CD4-positive, alpha-beta memory T cell (primary cell): ENCODE measurements at regions not wholly inside any gene's neighbourhood (a gene's known extent, or its start where the extent isn't known, plus 50 kb on each side); places are given as distances from the start of the nearest gene placed in this dataset.

Experiments
- CTCF ChIA-PET: fragments of 350-600 bp; sonication (Branson Sonifier 250); formaldehyde crosslinking; loops from one replicate; lab custom pipeline; 2021; ENCODE audit warnings: inconsistent platforms; ENCODE audit not compliant: partially characterized antibody; lab: Charles Lee
- POLR2A ChIA-PET: fragments of 350-600 bp; sonication (Branson Sonifier 250); formaldehyde crosslinking; loops from one replicate; lab custom pipeline; 2021; ENCODE audit not compliant: partially characterized antibody; lab: Charles Lee
- DNase-seq, 5 donors: peaks; one replicate each; pipeline versions ENCODE4 v3.0.0 to v3.0.0-alpha.2; 2020 to 2022; ENCODE audit warnings: mixed read lengths in 1 of 5
- H3K27ac ChIP-seq: one replicate; pipeline ENCODE4 v1.7.0; 2013; ENCODE audit warnings: low read depth, low read length
- H3K27me3 ChIP-seq: 2 replicates; pipeline ENCODE4 v1.7.0; 2013; ENCODE audit warnings: mild to moderate bottlenecking, low read length, moderate library complexity; ENCODE audit not compliant: insufficient read depth
- H3K36me3 ChIP-seq: 2 replicates; pipeline ENCODE4 v1.7.0; 2013; ENCODE audit warnings: mild to moderate bottlenecking, low read length, moderate library complexity; ENCODE audit not compliant: insufficient read depth
- H3K4me1 ChIP-seq: 2 replicates; pipeline ENCODE4 v1.7.0; 2013; ENCODE audit warnings: mild to moderate bottlenecking, low read length, moderate library complexity; ENCODE audit not compliant: insufficient read depth
- H3K4me3 ChIP-seq, 2 donors: one replicate each; pipeline ENCODE4 v1.7.0; 2013; ENCODE audit warnings: low read length in 2 of 2, mild to moderate bottlenecking in 1 of 2
- H3K9me3 ChIP-seq, 2 donors: one replicate each; pipeline ENCODE4 v1.7.0; 2013; ENCODE audit warnings: low read length in 2 of 2, control low read depth in 1 of 2; ENCODE audit not compliant: control insufficient read depth in 1 of 2
- H3K27ac Mint-ChIP-seq, 7 donors: one replicate each; pipeline ENCODE4 v1.8.0; 2020 to 2021; ENCODE audit warnings: mixed read lengths in 7 of 7, mild to moderate bottlenecking in 6 of 7, inconsistent platforms in 3 of 7, moderate library complexity in 3 of 7
- H3K27me3 Mint-ChIP-seq, 2 donors: one replicate each; pipeline ENCODE4 v1.8.0; 2020 to 2021; ENCODE audit warnings: mixed read lengths in 2 of 2
- H3K36me3 Mint-ChIP-seq, 2 donors: one replicate each; pipeline ENCODE4 v1.8.0; 2020 to 2021; ENCODE audit warnings: mixed read lengths in 2 of 2, inconsistent platforms in 1 of 2, mild to moderate bottlenecking in 1 of 2
- H3K4me1 Mint-ChIP-seq, 4 donors: one replicate each; pipeline ENCODE4 v1.8.0; 2020 to 2021; ENCODE audit warnings: mixed read lengths in 4 of 4, mild to moderate bottlenecking in 1 of 4
- H3K4me3 Mint-ChIP-seq, 8 donors: one replicate each; pipeline ENCODE4 v1.8.0; 2020 to 2021; ENCODE audit warnings: mixed read lengths in 8 of 8, mild to moderate bottlenecking in 7 of 8, moderate library complexity in 6 of 8, inconsistent platforms in 3 of 8
- H3K9me3 Mint-ChIP-seq, 8 donors: one replicate each; pipeline ENCODE4 v1.8.0; 2020 to 2021; ENCODE audit warnings: mixed read lengths in 8 of 8, mild to moderate bottlenecking in 5 of 8, inconsistent platforms in 3 of 8, moderate library complexity in 1 of 8
- intact Hi-C: fragments of 100-400 bp; cut with micrococcal nuclease; formaldehyde crosslinking; loops from one replicate; pipeline ENCODE4 v1.15.1; 2023

GRCh38 chr20:24203526-24204183, 215.1 kb upstream of the GGTLC1 start:
- no peaks in the 10 kb centered on the region for H3K36me3 Mint-ChIP-seq
- H3K9me3 Mint-ChIP-seq = peaks cover 0 to 9% (median 2%) of the 10 kb centered on the region in 8 donors
- no peaks in the 10 kb centered on the region for H3K4me1 Mint-ChIP-seq
- H3K27ac Mint-ChIP-seq = no peak overlapping the region
- no peaks in the 10 kb centered on the region for H3K4me1 ChIP-seq
- DNase-seq = no peak
- H3K9me3 ChIP-seq = no peaks in the 10 kb centered on the region
- H3K27me3 Mint-ChIP-seq = peaks cover 0 to 3% of the 10 kb centered on the region in 2 donors
- ChIA-PET CTCF (no interaction called here), POLR2A (no interaction called here)
- intact Hi-C loops = no loop called here
- H3K4me3 ChIP-seq = no peak overlapping the region
- H3K4me3 Mint-ChIP-seq = no peak overlapping the region
- no peaks in the 10 kb centered on the region for H3K36me3 ChIP-seq
- no peak overlapping the region for H3K27ac ChIP-seq
- no peaks in the 10 kb centered on the region for H3K27me3 ChIP-seq

DNA sequence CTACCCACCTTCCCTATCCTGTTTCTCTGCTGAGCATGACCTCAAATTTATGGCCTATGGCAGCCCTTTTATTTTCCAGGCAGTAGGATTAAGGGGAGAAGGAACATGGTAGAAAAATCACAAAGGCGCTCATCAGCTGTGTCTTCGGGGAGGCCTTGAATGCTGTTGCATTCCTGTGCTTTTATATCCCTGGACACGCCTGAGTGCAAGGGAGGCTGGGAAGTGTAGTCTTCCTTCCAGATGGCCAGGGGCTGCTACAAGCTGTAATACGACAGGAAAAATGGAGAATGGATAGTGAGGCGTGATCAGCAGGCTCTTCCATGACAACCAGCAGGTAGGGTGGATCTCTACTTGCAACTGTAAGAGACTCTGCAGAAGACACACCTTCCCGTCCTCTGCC, 210.9 kb upstream of the GGTLC1 start:
- intact Hi-C loops = no loop called here
- Mint-ChIP-seq H3K4me1 (no peaks in the 10 kb centered on the region), H3K27ac (no peak overlapping the region), H3K9me3 (no peaks in the 10 kb centered on the region), H3K27me3 (peaks cover 2 to 4% of the 10 kb centered on the region in 2 donors), H3K4me3 (no peak overlapping the region), H3K36me3 (no peaks in the 10 kb centered on the region)
- Histone ChIP-seq H3K4me1 (no peaks in the 10 kb centered on the region), H3K27ac (no peak overlapping the region), H3K36me3 (no peaks in the 10 kb centered on the region), H3K27me3 (no peaks in the 10 kb centered on the region), H3K4me3 (no peak overlapping the region), H3K9me3 (no peaks in the 10 kb centered on the region)
- DNase-seq = no peak
- POLR2A ChIA-PET = no interaction called here
- CTCF ChIA-PET = no interaction called here

DNA sequence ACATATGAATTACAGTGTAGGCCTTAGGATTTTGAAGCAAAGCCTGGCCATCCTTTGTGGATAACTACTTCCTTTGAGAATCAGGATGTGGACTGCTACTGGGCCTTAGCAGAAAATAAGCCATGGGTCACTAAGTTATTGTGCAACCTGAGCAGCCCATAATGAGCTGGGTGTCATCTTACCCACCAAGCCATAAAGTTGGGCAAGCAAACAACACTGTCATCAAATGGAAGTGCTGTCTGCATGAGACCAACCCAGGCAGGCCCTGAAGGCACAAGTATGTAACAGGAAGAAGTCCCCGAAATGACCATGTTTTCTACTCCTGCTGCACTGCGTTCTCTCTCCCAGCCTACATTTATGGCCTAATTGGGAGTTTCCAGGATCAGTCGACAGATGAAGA, 205.6 kb upstream of the GGTLC1 start:
- H3K36me3 ChIP-seq = no peaks in the 10 kb centered on the region
- Mint-ChIP-seq H3K27ac (no peak overlapping the region), H3K27me3 (peaks cover 2% of the 10 kb centered on the region in 2 donors), H3K9me3 (peaks cover 0 to 10% (median 7%) of the 10 kb centered on the region in 8 donors), H3K4me1 (no peaks in the 10 kb centered on the region), H3K4me3 (no peak overlapping the region), H3K36me3 (no peaks in the 10 kb centered on the region)
- no peaks in the 10 kb centered on the region for H3K27me3 ChIP-seq
- intact Hi-C loops = no loop called here
- no peaks in the 10 kb centered on the region for H3K4me1 ChIP-seq
- ChIA-PET POLR2A (no interaction called here), CTCF (no interaction called here)
- H3K4me3 ChIP-seq = no peak overlapping the region
- no peak overlapping the region for H3K27ac ChIP-seq
- DNase-seq = no peak
- no peaks in the 10 kb centered on the region for H3K9me3 ChIP-seq

GRCh38 chr20:24190905-24191304, 202.3 kb upstream of the GGTLC1 start:
- intact Hi-C loops = no loop called here
- CTCF ChIA-PET = no interaction called here

DNA sequence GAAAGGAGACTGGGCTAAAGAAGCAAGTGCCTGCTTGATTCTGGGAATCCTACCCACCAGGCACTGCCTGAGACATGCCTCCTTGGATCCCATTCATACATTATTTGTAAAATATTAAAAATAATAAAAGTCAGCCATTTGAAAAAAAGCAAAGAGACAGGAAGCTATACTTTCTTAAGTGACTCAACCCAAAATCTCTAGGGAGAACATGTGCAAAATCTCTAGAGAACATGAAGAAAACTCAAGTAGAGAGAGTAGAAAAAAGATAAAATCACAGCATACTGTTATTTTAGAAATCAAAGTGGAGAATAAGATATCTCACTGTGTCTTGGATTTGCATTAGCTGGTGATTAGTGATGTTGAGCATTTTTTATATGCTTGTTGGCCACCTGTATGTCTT, 197.2 kb upstream of the GGTLC1 start:
- no peak overlapping the region for H3K27ac ChIP-seq
- POLR2A ChIA-PET = no interaction called here

More at GRCh38 chr20:24190905-24191304, 202.3 kb upstream of the GGTLC1 start:
- Mint-ChIP-seq H3K9me3 (peaks cover 0 to 13% (median 9%) of the 10 kb centered on the region in 8 donors), H3K36me3 (no peaks in the 10 kb centered on the region), H3K4me3 (no peak overlapping the region), H3K4me1 (no peaks in the 10 kb centered on the region), H3K27ac (no peak overlapping the region), H3K27me3 (peaks cover 0 to 4% of the 10 kb centered on the region in 2 donors)
- Histone ChIP-seq H3K27me3 (no peaks in the 10 kb centered on the region), H3K4me3 (no peak overlapping the region), H3K27ac (no peak overlapping the region), H3K9me3 (no peaks in the 10 kb centered on the region), H3K4me1 (no peaks in the 10 kb centered on the region), H3K36me3 (no peaks in the 10 kb centered on the region)
- POLR2A ChIA-PET = no interaction called here
- no peak for DNase-seq

GRCh38 chr20:24181151-24181550, 192.6 kb upstream of the GGTLC1 start:
- no peak for DNase-seq
- H3K27ac Mint-ChIP-seq = no peak overlapping the region
- ChIA-PET POLR2A (no interaction called here), CTCF (no interaction called here)
- Histone ChIP-seq H3K4me1 (no peaks in the 10 kb centered on the region), H3K27ac (no peak overlapping the region), H3K4me3 (no peak overlapping the region), H3K9me3 (no peaks in the 10 kb centered on the region), H3K36me3 (no peaks in the 10 kb centered on the region), H3K27me3 (no peaks in the 10 kb centered on the region)
- no peaks in the 10 kb centered on the region for H3K4me1 Mint-ChIP-seq
- peaks cover 0 to 2% (median 0%) of the 10 kb centered on the region in 8 donors for H3K9me3 Mint-ChIP-seq
- H3K27me3 Mint-ChIP-seq = peaks cover 3 to 10% of the 10 kb centered on the region in 2 donors
- no peak overlapping the region for H3K4me3 Mint-ChIP-seq
- no peaks in the 10 kb centered on the region for H3K36me3 Mint-ChIP-seq
- intact Hi-C loops = no loop called here

More for the DNA sequence above, 197.2 kb upstream of the GGTLC1 start:
- CTCF ChIA-PET = no interaction called here
- Histone ChIP-seq H3K4me3 (no peak overlapping the region), H3K4me1 (no peaks in the 10 kb centered on the region), H3K9me3 (no peaks in the 10 kb centered on the region), H3K36me3 (no peaks in the 10 kb centered on the region), H3K27me3 (no peaks in the 10 kb centered on the region)
- H3K9me3 Mint-ChIP-seq = peaks cover 0 to 11% (median 5%) of the 10 kb centered on the region in 8 donors
- peaks cover 0 to 4% of the 10 kb centered on the region in 2 donors for H3K27me3 Mint-ChIP-seq
- H3K4me1 Mint-ChIP-seq = no peaks in the 10 kb centered on the region
- DNase-seq = no peak
- H3K36me3 Mint-ChIP-seq = no peaks in the 10 kb centered on the region
- H3K27ac Mint-ChIP-seq = no peak overlapping the region
- no peak overlapping the region for H3K4me3 Mint-ChIP-seq
- intact Hi-C loops = no loop called here

DNA sequence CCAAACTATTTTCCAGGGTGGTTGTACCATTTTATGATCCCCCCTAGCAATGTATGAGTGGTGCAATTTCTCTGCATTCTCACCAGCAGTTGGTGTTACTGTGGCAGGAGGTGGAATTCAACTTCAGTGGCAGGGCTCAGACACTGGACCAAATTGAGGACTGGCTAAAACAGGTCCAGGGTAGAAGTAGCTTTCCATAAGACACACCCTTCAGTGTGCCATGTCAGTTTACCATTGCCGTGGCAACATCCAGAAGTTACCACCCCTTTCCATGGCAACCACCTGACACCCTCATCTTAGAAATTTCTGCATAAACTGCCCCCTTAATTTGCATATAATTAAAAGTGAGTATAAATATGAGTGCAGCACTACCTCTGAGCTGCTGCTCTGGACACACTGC, 180.7 kb upstream of the GGTLC1 start:
- ChIA-PET CTCF (no interaction called here), POLR2A (no interaction called here)
- no peak for DNase-seq
- H3K9me3 ChIP-seq = no peaks in the 10 kb centered on the region
- no peak overlapping the region for H3K27ac ChIP-seq
- intact Hi-C loops = no loop called here
- no peak overlapping the region for H3K4me3 ChIP-seq
- H3K4me1 ChIP-seq = no peaks in the 10 kb centered on the region
- H3K36me3 ChIP-seq = no peaks in the 10 kb centered on the region
- no peak overlapping the region for H3K4me3 Mint-ChIP-seq
- peaks cover 4 to 22% (median 12%) of the 10 kb centered on the region in 8 donors for H3K9me3 Mint-ChIP-seq
- no peak overlapping the region for H3K27ac Mint-ChIP-seq
- no peaks in the 10 kb centered on the region for H3K4me1 Mint-ChIP-seq
- H3K27me3 Mint-ChIP-seq = peaks cover 3 to 11% of the 10 kb centered on the region in 2 donors
- no peaks in the 10 kb centered on the region for H3K36me3 Mint-ChIP-seq
- no peaks in the 10 kb centered on the region for H3K27me3 ChIP-seq
